GM10266 (cell line): ENCODE measurements at regions not wholly inside any gene's neighbourhood (a gene's known extent, or its start where the extent isn't known, plus 50 kb on each side); places are given as distances from the start of the nearest gene placed in this dataset.
"Not testable (repeated sequence)": the region's sequence is repeated elsewhere in the genome, so short reads cannot be mapped to it uniquely, and the experiment has no call there.

ENCODE experiments used
- DNase-seq: peaks from one replicate; pipeline ENCODE4 v3.0.0; 2012; ENCODE audit errors: extremely low spot score
- TF ChIP-seq, protein P1 (sequence below): IDR thresholded peaks from 2 replicates; pipeline ENCODE4 v1.5.1; 2012; ENCODE audit warnings: mild to moderate bottlenecking, low read depth; ENCODE audit not compliant: control insufficient read depth, insufficient read depth; ENCODE audit errors: missing control alignments

GRCh38 chr5:98541641-98542040 is 231.8 kb upstream of the RGMB start:
- no peak for DNase-seq
- TF ChIP-seq, protein P1, sequence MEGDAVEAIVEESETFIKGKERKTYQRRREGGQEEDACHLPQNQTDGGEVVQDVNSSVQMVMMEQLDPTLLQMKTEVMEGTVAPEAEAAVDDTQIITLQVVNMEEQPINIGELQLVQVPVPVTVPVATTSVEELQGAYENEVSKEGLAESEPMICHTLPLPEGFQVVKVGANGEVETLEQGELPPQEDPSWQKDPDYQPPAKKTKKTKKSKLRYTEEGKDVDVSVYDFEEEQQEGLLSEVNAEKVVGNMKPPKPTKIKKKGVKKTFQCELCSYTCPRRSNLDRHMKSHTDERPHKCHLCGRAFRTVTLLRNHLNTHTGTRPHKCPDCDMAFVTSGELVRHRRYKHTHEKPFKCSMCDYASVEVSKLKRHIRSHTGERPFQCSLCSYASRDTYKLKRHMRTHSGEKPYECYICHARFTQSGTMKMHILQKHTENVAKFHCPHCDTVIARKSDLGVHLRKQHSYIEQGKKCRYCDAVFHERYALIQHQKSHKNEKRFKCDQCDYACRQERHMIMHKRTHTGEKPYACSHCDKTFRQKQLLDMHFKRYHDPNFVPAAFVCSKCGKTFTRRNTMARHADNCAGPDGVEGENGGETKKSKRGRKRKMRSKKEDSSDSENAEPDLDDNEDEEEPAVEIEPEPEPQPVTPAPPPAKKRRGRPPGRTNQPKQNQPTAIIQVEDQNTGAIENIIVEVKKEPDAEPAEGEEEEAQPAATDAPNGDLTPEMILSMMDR: no peak

DNA sequence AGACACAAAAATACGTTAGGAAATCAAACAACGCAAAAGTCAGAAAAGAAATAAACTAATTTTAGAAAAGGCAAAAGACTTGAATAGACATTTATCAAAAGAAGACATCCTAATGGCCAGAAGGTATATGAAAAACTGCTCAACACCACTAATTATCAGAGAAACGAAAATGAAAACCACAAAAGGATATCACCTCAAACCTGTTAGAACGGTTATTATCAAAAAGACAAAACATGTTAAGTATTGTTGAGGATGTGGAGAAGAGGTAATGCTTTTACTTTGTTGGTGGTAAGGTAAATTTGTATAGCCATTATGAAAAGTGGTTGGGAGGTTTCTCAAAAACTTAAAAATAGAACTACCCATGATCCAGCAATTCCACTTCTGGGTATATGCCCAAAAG is 230.0 kb upstream of the RGMB start:
- TF ChIP-seq, protein P1: no peak
- no peak for DNase-seq

DNA sequence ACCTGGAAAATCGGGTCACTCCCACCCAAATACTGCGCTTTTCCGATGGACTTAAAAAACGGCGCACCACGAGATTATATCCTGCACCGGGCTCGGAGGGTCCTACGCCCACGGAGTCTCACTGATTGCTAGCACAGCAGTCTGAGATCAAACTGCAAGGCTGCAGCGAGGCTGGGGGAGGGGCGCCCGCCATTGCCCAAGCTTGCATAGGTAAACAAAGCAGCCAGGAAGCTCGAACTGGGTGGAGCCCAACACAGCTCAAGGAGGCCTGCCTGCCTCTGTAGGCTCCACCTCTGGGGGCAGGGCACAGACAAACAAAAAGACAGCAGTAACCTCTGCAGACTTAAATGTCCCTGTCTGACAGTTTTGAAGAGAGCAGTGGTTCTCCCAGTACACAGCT is 226.5 kb upstream of the RGMB start:
- not testable (repeated sequence) for DNase-seq

DNA sequence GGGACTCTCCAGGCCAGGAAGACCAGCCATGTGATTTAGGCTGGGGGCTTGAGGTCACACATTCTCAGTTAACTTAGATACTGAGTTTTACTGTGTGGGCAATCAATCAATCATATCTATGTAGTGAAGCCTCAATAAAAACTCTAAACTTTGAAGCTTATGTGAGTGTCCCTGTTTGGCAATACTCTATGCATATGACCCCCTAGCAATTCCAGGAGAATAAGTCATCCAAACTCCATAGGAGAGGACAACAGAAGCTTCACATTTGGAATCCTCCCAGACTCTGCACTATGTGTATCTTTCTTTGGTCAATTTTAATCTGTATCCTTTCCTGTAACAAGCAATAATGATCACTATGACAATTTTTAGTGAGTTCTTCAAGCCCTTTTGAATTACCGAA is 216.8 kb upstream of the RGMB start:
- DNase-seq: no peak
- TF ChIP-seq, protein P1: no peak

DNA sequence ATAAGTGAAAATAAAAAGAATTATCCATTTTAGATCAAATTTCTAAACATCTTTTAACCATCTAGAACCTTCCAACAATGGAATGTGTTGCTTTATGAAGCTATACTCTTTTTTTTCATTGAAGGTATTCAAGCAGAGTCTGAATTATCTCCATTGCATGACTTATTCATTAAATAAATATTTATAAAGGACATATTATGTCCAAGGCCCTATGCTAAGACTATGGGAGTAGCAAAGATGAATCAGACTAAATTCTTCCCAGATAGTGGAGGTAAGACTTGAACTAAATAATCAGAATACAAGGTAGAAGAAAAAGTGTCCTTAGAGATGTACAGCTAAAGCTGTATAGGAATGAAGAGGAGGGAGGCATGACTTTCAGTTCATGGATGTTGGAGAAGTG is 215.5 kb upstream of the RGMB start:
- TF ChIP-seq, protein P1: no peak
- DNase-seq: no peak

GRCh38 chr5:98563885-98564653 is 209.4 kb upstream of the RGMB start:
- TF ChIP-seq, protein P1: no peak

GRCh38 chr5:98564836-98565235 is 208.6 kb upstream of the RGMB start:
- TF ChIP-seq, protein P1: no peak
- DNase-seq: no peak

More at GRCh38 chr5:98563885-98564653, 209.4 kb upstream of the RGMB start:
- no peak for DNase-seq

DNA sequence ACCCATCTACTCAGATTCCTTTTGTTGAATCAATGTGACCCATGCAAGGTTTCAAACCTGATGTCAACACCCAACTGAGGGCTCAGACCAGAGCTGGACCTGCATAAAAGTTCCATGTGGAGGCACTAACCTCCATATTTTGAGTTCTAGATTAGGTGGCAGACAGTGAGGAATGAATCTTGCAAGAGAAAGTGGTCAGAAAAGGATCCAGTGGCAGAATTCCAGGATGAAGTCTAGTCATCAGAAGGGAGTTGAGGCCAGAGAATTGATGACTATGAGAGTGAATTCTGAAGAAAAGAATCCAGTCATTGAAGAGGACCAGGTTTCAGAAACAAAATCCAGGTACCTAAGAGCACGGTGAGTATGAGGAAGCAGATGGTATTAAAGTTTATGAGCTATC is 205.1 kb upstream of the RGMB start:
- TF ChIP-seq, protein P1: no peak
- no peak for DNase-seq
